ENCODE measurements at regions not wholly inside any gene's neighbourhood (a gene's known extent, or its start where the extent isn't known, plus 50 kb on each side); places are given as distances from the start of the nearest gene placed in this dataset.

GRCh38 chr9:135010586-135010860 is 76.9 kb upstream of the OLFM1 start:
- no peak for TF ChIP-seq RAD21 (IDR thresholded peaks at IDR 0.05; ENCODE audit: low read depth)
- no peak for TF ChIP-seq SIN3A (IDR thresholded peaks at IDR 0.05; ENCODE audit: low read depth)
- TF ChIP-seq EZH2 (IDR thresholded peaks at IDR 0.05): no peak
- no peak for TF ChIP-seq ZNF274 (IDR thresholded peaks at IDR 0.05; ENCODE audit: low read depth, low read length)
- TF ChIP-seq EGR1 (IDR thresholded peaks at IDR 0.05; ENCODE audit: low read depth): no peak
- no peak for TF ChIP-seq MAX (IDR thresholded peaks at IDR 0.05)
- TF ChIP-seq POLR2A (IDR thresholded peaks at IDR 0.05; ENCODE audit: borderline replicate concordance, extremely low read depth, insufficient read depth, insufficient read length): no peak
- TF ChIP-seq CTCF (IDR thresholded peaks at IDR 0.05 in 2 of 3, conservative IDR thresholded peaks at IDR 0.05 in 1 of 3; ENCODE audit: borderline replicate concordance in 1 of 3, insufficient read depth in 1 of 3, low read depth in 2 of 3, low read length in 2 of 3): no peak
- no peak for TF ChIP-seq CEBPB (IDR thresholded peaks at IDR 0.05; ENCODE audit: low read depth)
- TF ChIP-seq EZH2phosphoT487 (IDR thresholded peaks at IDR 0.05; ENCODE audit: borderline replicate concordance): no peak
- no peak for TF ChIP-seq POLR2AphosphoS5 (IDR thresholded peaks at IDR 0.05; ENCODE audit: low read depth, low read length)

Measured in HCT116 (cell line).